ENCODE measurements at regions not wholly inside any gene's neighbourhood (a gene's known extent, or its start where the extent isn't known, plus 50 kb on each side); places are given as distances from the start of the nearest gene placed in this dataset.
"Not testable (repeated sequence)": the region's sequence is repeated elsewhere in the genome, so short reads cannot be mapped to it uniquely, and the experiment has no call there.

DNA sequence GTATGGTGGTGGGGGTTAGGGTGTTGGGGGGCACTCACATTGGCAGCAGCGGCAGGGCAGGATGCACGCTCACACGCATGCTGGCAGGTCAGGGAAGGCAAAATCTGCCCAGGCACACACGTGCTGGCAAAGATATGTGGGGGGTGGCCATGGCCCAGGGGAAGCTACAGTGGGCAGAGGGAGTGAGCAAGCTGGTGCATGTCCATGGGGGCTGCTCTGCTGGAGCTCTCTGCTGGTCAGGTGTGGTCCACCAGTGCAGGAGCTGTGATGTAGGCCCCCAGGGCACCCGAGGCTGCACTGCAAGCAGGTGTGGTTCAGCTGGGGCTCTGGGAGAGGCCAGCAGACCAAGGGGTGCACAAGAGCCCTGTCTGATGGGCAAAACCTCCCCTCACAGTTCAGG lies 491.5 kb upstream of the TNP1 start:
- no peak for ATAC-seq (replicated peaks)
- H3K9me3 Mint-ChIP-seq: peaks cover 5% of the 10 kb centered on the region

DNA sequence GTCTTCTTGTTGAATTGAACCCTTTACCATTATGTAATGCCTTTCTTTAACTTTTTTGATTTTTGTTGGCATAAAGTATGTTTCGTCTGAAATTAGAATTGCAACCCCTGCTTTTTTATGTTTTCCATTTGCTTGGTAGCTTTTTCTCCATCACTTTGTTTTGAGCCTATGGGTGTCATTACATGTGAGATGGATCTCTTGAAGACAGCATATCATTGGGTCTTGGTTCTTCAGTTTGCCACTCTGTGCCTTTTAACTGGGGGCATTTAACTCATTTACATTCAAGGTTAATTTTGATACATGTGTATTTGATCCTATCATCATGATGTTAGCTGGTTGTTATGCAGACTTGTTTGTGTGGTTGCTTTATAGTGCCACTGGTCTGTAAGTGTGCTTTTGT lies 489.4 kb upstream of the TNP1 start:
- no peak overlapping the region for H3K4me3 Mint-ChIP-seq
- peaks cover 5% of the 10 kb centered on the region for H3K9me3 Mint-ChIP-seq
- no peak overlapping the region for H3K27ac Mint-ChIP-seq
- no peaks in the 10 kb centered on the region for H3K4me1 Mint-ChIP-seq
- ATAC-seq (replicated peaks): no peak
- H3K27me3 Mint-ChIP-seq: no peaks in the 10 kb centered on the region
- H3K36me3 Mint-ChIP-seq (ENCODE audit: low read depth): no peaks in the 10 kb centered on the region

More for the DNA sequence above, 491.5 kb upstream of the TNP1 start:
- H3K4me3 Mint-ChIP-seq: no peak overlapping the region
- H3K4me1 Mint-ChIP-seq: no peaks in the 10 kb centered on the region
- no peaks in the 10 kb centered on the region for H3K27me3 Mint-ChIP-seq
- H3K27ac Mint-ChIP-seq: no peak overlapping the region
- H3K36me3 Mint-ChIP-seq (ENCODE audit: low read depth): no peaks in the 10 kb centered on the region

DNA sequence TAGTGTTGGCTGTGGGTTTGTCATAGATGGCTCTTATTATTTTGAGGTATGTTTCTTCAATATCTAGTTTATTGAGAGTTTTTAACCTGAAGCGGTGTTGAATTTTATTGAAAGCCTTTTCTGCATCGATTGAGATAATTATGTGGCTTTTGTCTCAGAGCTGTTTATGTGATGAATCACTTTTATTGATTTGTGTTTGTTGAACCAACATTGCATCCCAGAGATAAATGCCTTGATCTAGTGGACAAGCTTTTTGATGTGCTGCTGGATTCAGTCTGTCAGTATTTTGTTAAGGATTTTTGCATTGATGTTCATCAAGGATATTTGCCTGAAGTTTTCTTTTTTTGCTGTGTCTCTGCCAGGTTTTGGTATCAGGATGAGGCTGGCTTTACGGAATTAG lies 487.8 kb upstream of the TNP1 start:
- H3K27ac Mint-ChIP-seq; H3K4me1 Mint-ChIP-seq; H3K36me3 Mint-ChIP-seq (ENCODE audit: low read depth); H3K27me3 Mint-ChIP-seq; ATAC-seq (replicated peaks); H3K9me3 Mint-ChIP-seq; H3K4me3 Mint-ChIP-seq: not testable (repeated sequence)

DNA sequence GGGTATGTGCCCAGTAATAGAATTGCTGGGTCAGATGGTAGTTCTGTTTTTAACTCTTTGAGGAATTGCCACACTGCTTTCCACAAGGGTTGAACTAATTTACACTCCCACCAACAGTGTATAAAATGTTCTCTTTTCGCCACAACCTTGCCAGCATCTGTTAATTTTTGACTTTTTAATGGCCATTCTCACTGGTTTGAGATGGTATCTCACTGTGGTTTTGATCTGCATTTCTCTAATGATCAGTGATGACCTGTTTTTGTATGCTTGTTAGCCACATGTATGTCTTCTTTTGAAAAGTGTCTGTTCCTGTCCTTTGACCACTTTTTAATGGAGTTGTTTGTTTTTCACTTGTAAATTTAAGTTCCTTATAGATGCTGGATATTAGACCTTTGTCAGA lies 486.2 kb upstream of the TNP1 start:
- not testable (repeated sequence) for H3K9me3 Mint-ChIP-seq; ATAC-seq (replicated peaks); H3K27me3 Mint-ChIP-seq; H3K4me1 Mint-ChIP-seq; H3K4me3 Mint-ChIP-seq; H3K36me3 Mint-ChIP-seq (ENCODE audit: low read depth); H3K27ac Mint-ChIP-seq

DNA sequence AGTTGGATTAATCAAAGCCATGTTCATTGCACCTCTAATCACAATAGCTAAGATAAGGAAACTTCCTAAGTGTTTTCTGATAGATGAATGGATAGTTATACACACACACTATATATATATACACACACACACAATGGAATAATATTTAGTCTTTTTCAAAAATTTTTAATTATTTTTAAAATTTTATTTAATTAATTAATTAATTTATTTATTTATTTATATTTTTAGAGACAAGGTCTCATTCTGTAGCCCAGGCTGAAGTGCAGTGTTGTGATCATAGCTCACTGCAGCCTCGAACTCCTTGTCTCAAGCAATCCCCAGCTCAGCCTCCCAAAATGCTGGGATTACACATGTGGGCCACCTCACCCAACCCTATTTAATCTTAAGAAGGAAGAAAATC lies 481.0 kb upstream of the TNP1 start:
- H3K4me1 Mint-ChIP-seq: no peaks in the 10 kb centered on the region
- no peak overlapping the region for H3K27ac Mint-ChIP-seq
- H3K36me3 Mint-ChIP-seq (ENCODE audit: low read depth): no peaks in the 10 kb centered on the region
- H3K27me3 Mint-ChIP-seq: no peaks in the 10 kb centered on the region
- no peak for ATAC-seq (replicated peaks)
- H3K4me3 Mint-ChIP-seq: no peak overlapping the region
- peaks cover 4% of the 10 kb centered on the region for H3K9me3 Mint-ChIP-seq

DNA sequence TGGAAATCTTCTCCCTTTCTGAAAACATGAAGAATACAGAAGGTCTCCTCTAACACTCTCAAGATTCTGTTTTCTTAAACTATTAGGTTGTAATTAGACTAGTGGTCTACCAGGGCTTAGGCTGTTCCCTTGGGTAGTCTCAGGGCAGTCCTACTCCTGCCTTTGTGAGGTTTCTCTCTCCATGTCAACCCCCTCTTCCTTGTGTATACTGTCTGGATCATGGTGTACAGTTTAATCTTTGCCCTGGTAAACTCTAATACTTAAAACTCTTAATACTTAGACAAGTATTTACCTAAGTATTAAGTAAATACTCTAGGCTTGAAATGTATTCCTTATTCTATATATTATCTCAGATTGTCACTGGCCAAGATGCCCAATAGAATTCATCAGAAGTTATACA lies 480.3 kb upstream of the TNP1 start:
- H3K4me1 Mint-ChIP-seq: no peaks in the 10 kb centered on the region

DNA sequence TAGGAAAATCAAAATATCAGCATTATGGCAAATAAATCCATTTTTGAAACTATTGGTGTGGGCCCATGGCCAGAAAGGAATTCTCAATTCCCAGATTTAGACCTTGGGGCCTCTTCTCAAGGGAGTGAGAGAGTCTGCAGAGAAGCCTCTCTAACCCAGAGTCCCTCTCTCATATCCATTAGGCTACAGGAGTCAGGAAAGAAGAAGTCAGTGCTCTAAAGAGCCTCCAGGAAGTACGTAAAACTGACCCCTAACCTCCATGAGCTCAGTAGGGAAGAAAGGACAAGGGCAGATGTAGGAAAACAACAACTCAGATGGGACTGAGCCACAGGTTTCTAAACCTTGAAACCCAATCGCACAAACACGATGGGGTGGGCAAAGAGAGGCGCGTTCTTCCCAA lies 479.9 kb upstream of the TNP1 start:
- no peaks in the 10 kb centered on the region for H3K4me1 Mint-ChIP-seq
- no peak overlapping the region for H3K4me3 Mint-ChIP-seq
- no peak overlapping the region for H3K27ac Mint-ChIP-seq
- no peak for ATAC-seq (replicated peaks)
- no peaks in the 10 kb centered on the region for H3K27me3 Mint-ChIP-seq
- H3K9me3 Mint-ChIP-seq: peaks cover 4% of the 10 kb centered on the region
- no peaks in the 10 kb centered on the region for H3K36me3 Mint-ChIP-seq (ENCODE audit: low read depth)

More for the DNA sequence above, 480.3 kb upstream of the TNP1 start:
- no peaks in the 10 kb centered on the region for H3K36me3 Mint-ChIP-seq (ENCODE audit: low read depth)
- no peaks in the 10 kb centered on the region for H3K27me3 Mint-ChIP-seq
- H3K27ac Mint-ChIP-seq: no peak overlapping the region
- H3K9me3 Mint-ChIP-seq: peaks cover 4% of the 10 kb centered on the region
- no peak for ATAC-seq (replicated peaks)
- no peak overlapping the region for H3K4me3 Mint-ChIP-seq

DNA sequence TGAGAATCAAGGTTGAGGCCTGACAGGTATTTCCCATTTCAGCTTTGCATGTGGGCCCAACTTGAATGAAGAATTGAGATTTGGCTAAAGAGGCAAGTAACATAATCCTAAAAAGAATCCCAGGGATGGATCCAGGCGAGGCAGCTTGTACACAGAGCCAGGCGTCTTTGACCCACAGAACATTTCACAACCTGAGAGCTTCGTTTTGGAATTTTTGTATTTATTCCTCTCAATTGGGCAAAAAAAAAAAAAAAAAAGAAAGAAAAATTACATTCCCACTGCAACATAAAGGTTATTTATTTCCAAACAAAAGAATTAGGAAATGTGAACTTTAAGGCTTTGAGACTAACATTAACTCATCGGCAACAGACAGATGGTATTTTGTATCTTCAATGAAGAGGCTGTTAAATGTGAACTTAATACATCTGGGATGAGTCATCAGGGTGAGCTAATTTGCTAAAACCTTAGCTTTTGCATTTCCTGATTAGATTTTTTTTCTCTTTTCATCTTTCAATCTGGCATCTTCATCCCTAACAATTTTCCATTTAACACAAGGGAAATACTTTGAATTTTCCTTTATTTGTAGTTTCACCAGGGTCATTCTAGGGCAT lies 478.5 kb upstream of the TNP1 start:
- Mint-ChIP-seq H3K27me3 (no peaks in the 10 kb centered on the region), H3K36me3 (ENCODE audit: low read depth) (no peaks in the 10 kb centered on the region), H3K4me1 (no peaks in the 10 kb centered on the region)

DNA sequence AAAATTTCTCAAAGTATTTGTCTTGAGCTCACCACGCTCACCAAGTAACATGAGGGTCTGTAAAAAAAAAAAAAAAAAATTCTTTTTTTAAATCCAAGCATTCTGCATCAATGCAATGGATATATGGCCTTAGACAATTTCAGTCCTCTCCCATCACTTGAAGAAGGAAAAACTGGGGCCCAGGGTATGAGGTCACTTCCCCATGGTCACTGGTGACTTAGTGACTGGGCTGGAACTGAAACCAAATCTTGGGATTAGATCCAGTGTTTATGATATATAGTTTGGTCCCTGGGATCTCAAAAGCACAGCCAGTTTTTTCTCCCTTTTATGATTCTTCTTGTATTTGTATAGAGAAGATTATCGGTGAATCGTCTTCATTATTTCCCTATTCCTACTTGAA lies 477.9 kb upstream of the TNP1 start:
- Mint-ChIP-seq H3K36me3 (ENCODE audit: low read depth) (no peaks in the 10 kb centered on the region), H3K9me3 (no peaks in the 10 kb centered on the region), H3K27me3 (no peaks in the 10 kb centered on the region), H3K4me3 (no peak overlapping the region), H3K4me1 (no peaks in the 10 kb centered on the region), H3K27ac (no peak overlapping the region)
- no peak for ATAC-seq (replicated peaks)

More for the DNA sequence above, 478.5 kb upstream of the TNP1 start:
- Mint-ChIP-seq H3K9me3 (no peaks in the 10 kb centered on the region), H3K4me3 (no peak overlapping the region), H3K27ac (no peak overlapping the region)
- no peak for ATAC-seq (replicated peaks)

DNA sequence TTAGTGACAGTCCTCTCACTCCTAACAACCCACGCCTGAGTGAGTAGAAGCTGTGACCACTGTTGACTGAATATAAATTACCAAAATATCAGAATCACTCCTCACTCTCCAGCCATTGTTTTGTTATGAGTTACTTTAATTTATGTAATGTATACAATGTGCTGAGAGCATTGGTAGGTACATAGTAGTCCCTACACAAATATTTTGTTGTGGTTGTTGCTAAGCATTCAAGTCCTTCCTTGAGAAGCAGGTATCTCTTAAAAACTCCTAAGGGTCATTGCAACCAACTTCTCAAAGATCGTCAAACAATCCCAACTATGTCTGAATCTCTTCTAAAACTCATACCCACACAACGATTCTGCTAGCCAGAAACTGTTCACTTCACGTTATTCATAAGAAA lies 476.8 kb upstream of the TNP1 start:
- no peak for ATAC-seq (replicated peaks)
- Mint-ChIP-seq H3K36me3 (ENCODE audit: low read depth) (no peaks in the 10 kb centered on the region), H3K4me3 (no peak overlapping the region), H3K9me3 (no peaks in the 10 kb centered on the region), H3K4me1 (no peaks in the 10 kb centered on the region), H3K27me3 (no peaks in the 10 kb centered on the region), H3K27ac (no peak overlapping the region)

DNA sequence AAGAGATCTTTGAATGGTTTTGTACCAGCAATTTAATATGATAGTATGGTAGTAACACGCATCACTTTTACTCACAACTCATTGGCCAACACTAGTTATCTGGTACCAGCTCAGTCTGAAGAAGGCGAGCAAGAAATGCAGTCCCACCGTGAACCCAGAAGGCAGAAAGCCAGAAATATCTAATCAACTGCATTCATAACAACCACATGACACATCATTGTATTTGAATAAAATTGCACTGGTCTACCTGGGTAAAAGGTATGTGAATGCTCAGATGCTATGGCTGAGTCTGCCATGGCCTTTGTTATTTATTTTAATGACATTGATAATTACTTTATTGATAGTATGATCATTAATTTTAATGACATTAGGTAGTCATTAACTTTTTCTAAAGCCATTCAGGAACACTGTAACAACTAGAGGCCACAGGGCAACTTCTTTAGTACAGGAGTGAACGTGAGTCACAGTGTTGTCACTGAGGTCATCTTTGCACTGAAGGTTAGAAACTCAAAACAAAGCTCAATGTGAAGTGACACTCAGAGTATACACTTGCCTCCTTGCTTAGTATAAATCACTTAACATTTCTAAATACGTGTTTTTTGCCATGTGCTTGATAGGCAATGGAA lies 475.6 kb upstream of the TNP1 start:
- H3K27me3 Mint-ChIP-seq: no peaks in the 10 kb centered on the region
- ATAC-seq (replicated peaks): no peak
- H3K4me1 Mint-ChIP-seq: no peaks in the 10 kb centered on the region

DNA sequence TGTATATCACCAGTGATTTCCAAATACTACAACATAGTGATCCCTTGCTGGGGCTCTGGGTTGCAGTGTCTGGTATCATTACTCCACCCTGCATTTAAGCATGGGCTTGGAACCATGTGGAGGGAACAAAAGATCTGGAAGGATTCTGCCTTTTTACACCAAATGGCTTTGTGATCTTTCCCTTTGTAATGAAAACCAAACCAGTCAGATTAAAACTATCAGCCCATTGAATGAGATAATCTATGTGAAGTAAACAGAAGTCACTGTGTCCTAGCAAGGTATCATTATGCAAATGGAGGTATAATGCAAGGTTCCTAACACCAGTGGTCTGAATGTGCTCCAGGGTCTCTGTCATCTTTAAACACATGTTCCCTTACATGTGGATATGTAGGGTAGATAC lies 474.7 kb upstream of the TNP1 start:
- H3K27me3 Mint-ChIP-seq: no peaks in the 10 kb centered on the region
- H3K9me3 Mint-ChIP-seq: no peaks in the 10 kb centered on the region
- H3K27ac Mint-ChIP-seq: no peak overlapping the region
- H3K4me3 Mint-ChIP-seq: no peak overlapping the region
- no peaks in the 10 kb centered on the region for H3K36me3 Mint-ChIP-seq (ENCODE audit: low read depth)
- H3K4me1 Mint-ChIP-seq: no peaks in the 10 kb centered on the region
- ATAC-seq (replicated peaks): no peak

More for the DNA sequence above, 475.6 kb upstream of the TNP1 start:
- Mint-ChIP-seq H3K27ac (no peak overlapping the region), H3K9me3 (no peaks in the 10 kb centered on the region), H3K4me3 (no peak overlapping the region), H3K36me3 (ENCODE audit: low read depth) (no peaks in the 10 kb centered on the region)

DNA sequence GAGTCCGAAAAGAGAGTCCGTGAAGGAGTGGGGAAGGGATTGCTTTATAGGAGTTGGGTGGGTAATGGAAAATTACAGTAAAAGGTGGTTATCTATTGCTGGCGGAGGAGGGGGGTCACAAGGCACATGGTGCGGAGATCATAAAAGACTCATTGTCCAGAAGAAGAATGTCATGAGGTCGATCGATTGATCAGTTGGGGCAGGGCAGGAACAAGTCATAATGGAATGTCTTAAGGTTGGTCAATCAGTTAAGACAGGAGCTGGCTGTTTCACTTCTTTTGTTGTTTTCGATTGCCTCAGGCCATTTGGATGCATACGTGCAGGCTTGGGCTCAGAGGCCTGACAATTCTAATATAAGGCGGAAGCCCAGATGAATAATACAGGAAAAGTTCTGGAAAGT lies 473.0 kb upstream of the TNP1 start:
- Mint-ChIP-seq H3K9me3 (no peaks in the 10 kb centered on the region), H3K36me3 (ENCODE audit: low read depth) (no peaks in the 10 kb centered on the region), H3K4me1 (no peaks in the 10 kb centered on the region)

DNA sequence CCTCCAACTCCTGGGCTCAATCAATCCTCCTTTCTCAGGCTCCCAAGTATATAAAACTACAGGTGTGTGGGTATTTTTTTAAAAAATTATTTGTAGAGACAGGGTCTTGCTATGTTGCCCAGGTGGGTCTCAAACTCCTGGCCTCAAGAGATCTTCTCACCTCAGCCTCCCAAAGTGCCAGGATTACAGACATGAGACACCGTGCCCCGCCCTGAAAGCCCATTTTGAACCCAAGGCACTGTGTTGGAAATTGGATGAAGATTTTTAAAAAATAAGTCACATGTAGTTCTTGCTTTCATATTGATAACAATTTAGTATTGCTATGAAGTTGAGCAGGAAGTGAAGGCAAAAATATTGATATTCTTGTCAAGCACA lies 472.5 kb upstream of the TNP1 start:
- ATAC-seq (replicated peaks): no peak
- no peaks in the 10 kb centered on the region for H3K4me1 Mint-ChIP-seq
- H3K27me3 Mint-ChIP-seq: no peaks in the 10 kb centered on the region
- peaks cover 1% of the 10 kb centered on the region for H3K9me3 Mint-ChIP-seq
- no peaks in the 10 kb centered on the region for H3K36me3 Mint-ChIP-seq (ENCODE audit: low read depth)
- H3K4me3 Mint-ChIP-seq: no peak overlapping the region
- H3K27ac Mint-ChIP-seq: no peak overlapping the region

More for the DNA sequence above, 473.0 kb upstream of the TNP1 start:
- Mint-ChIP-seq H3K27ac (no peak overlapping the region), H3K27me3 (no peaks in the 10 kb centered on the region), H3K4me3 (no peak overlapping the region)
- ATAC-seq (replicated peaks): no peak

DNA sequence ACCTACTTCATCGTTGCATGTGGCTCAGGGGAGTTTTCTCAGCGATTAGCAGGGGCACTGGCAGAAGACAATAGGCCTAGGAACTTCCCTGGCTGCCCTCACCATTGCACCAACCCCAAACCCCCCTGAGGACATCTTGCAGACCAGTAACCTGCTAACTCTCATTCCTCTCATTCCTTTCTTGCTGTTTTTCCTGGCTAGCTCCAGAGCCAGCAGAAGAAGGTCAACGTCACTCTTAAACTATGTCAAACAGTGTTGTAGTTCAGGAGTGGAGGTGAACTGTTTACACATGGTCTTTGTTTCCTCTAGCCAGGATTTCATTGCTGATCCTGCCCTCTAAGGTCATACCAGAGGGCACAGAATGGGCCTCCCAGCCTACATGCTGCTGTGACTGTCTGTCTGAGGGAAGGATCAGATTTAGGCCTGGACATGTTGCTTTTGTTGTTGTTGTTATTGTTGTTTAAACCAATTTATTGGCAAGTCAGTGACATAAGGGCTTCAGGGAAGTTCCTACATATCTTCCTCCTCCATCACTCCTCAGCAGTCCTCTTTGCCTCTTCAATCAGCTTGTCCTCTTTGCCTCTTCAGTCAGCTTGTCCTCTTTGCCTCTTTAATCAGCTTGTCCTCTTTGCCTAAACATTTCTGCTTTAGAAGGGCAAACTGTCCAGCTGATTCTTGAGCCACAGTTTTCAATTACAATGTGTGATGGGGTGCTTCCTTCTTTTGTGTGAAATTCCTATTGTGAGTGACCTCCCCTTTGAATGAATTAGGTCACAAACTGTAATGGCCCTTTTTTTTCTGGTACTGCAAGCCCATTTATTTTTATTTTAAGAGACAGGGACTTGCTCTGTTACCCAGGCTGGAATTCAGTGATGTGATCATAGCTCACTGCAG lies 471.9 kb upstream of the TNP1 start:
- H3K36me3 Mint-ChIP-seq (ENCODE audit: low read depth): no peaks in the 10 kb centered on the region
- H3K27me3 Mint-ChIP-seq: no peaks in the 10 kb centered on the region
- no peak overlapping the region for H3K4me3 Mint-ChIP-seq
- no peak overlapping the region for H3K27ac Mint-ChIP-seq
- no peaks in the 10 kb centered on the region for H3K4me1 Mint-ChIP-seq
- no peak for ATAC-seq (replicated peaks)
- H3K9me3 Mint-ChIP-seq: peaks cover 4% of the 10 kb centered on the region

Measured in activated T-helper 17 cell treated with anti-CD3 and anti-CD28 coated beads, Interleukin-2, amount 50 U/mL, for 72 hours (primary cell).